ENCODE measurements at regions not wholly inside any gene's neighbourhood (a gene's known extent, or its start where the extent isn't known, plus 50 kb on each side); places are given as distances from the start of the nearest gene placed in this dataset.
A peak's percentile ranks its signal among the peaks of the same experiment; 100 is the strongest.
"Not testable (repeated sequence)": the region's sequence is repeated elsewhere in the genome, so short reads cannot be mapped to it uniquely, and the experiment has no call there.

DNA sequence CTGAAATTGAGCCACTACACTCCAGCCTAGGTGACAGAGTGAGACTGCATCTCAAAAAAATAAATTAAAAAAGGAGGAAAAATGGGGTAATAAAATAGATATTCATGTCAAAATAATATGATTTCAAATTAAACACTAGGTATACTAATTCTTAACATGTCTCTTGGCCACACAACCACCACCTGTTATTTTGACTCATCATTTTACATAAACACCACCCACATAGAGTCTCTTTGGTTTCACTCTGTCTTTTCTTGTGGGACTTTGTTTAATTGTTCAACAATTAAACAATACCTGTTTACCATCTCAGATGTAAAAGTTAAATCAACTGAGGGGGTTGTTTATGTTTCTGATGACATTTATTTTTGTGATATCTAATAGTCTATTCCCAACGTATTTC, 476.8 kb upstream of the ADGRB3 start:
- no peak for DNase-seq (ENCODE audit: low spot score)

- no peak for DNase-seq (ENCODE audit: low spot score)
These were observed 490.4 kb upstream of the ADGRB3 start for GRCh38 chr6:68144667-68145066.

GRCh38 chr6:68141190-68141589, 493.9 kb upstream of the ADGRB3 start:
- DNase-seq (ENCODE audit: low spot score), result no peak

DNA sequence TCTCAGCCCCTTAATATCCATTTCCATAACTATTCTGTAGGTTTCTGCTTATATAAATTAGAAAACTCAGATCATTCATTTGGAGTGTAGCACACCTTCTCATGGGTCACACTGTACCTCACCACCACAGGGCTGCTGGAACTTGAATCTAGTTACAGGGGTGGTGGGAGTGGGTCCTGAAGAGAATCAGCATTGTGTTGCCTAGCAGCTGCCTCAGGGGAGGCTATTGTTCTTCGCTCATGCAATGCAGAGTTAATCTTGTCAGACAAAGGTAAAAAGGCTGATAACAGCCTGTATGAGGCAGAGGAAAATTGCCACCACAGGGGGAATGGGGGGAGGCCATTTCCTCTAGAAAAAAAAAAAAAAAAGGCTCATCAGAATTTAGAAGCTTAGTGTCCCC, 496.0 kb upstream of the ADGRB3 start:
- no peak for DNase-seq (ENCODE audit: low spot score)

GRCh38 chr6:68134796-68135195, 500.3 kb upstream of the ADGRB3 start:
- peak; percentile 34 for DNase-seq (ENCODE audit: low spot score)

DNA sequence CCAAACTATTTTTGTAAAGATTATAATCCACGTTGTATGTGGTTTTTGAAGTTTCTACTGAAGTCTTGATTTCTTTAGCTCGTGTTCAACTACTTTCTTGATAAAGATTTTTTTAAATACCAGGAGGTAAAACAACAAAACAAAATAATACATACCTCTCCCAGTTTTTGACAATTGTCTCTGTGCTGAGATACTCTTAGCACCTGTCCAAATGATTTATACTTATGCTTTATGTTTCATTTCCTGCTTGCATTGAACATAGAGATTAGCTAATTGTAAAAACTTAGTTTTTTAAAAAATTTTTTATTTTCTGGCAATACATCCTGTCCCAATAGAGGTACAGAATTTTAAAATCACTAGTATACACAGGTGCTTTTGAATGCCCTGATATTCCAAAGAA, 506.9 kb upstream of the ADGRB3 start:
- DNase-seq (ENCODE audit: low spot score), result no peak

DNA sequence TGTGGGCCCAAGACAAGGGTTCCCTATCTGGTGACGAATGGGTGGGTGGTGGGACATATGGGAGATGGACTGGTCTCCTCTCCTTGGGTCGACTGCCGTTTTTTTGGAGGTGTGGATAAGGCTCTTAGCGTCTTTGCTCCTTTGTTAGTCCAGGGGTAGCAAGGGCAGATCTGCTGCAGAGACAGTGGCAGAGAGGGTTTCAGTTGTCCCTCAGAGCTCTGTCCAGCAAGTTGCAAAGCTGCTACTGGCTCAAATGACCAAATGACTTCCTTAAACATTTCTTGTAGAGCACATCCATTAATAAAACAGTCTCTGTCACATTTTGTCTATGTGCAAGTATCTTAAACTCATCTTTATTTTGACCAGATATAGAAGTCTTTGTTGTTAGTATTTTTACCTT, 508.0 kb upstream of the ADGRB3 start:
- no peak for DNase-seq (ENCODE audit: low spot score)

- DNase-seq (ENCODE audit: low spot score), result no peak
These were observed 508.9 kb upstream of the ADGRB3 start for GRCh38 chr6:68126089-68126749.

- not testable (repeated sequence) for DNase-seq (ENCODE audit: low spot score)
These were observed 512.1 kb upstream of the ADGRB3 start for GRCh38 chr6:68122975-68123374.

GRCh38 chr6:68122032-68122431, 513.0 kb upstream of the ADGRB3 start:
- DNase-seq (ENCODE audit: low spot score), result no peak

DNA sequence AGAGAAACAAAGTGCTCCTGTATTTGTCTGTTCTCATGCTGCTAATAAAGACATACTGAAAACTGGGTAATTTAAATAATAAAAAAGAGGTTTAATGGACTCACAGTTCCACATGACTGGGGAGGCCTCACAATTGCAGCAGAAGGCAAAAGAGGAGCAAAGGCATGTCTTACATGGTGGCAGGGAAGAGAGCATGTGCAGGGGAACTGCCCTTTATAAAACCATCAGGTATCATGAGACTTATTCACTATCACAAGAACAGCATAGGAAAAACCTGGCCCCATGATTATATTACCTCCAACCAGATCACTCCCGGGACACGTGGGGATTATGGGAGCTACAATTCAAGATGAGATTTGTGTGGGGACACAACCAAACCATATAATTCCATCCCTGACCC, 514.1 kb upstream of the ADGRB3 start:
- not testable (repeated sequence) for DNase-seq (ENCODE audit: low spot score)

DNA sequence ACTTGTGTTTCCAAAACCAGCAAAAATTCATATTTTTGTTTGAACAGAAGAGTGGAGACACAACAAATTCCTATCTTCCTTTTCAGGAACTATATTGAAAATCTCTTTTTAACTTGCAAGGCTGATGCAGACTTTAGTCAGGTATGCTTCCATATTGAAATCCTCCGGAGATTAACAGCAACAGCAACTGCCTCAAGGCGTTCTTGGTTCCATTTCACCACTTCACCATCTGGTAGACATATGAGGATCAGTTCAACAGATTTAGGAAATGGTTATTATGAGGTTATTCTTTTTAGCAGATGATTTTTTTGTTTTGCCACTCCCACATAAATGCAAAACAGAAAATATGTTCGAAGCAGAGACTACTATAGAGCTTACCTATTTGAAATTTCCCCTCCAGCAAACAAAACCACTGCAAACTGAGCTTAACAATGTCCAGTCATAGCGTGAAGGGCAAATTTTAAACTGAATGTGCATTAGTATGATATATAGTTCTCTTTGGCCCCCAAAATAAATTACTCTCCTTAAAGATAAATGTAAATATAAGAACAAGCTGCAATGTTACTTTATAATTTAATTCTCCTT, 520.5 kb upstream of the ADGRB3 start:
- no peak for DNase-seq (ENCODE audit: low spot score)

DNA sequence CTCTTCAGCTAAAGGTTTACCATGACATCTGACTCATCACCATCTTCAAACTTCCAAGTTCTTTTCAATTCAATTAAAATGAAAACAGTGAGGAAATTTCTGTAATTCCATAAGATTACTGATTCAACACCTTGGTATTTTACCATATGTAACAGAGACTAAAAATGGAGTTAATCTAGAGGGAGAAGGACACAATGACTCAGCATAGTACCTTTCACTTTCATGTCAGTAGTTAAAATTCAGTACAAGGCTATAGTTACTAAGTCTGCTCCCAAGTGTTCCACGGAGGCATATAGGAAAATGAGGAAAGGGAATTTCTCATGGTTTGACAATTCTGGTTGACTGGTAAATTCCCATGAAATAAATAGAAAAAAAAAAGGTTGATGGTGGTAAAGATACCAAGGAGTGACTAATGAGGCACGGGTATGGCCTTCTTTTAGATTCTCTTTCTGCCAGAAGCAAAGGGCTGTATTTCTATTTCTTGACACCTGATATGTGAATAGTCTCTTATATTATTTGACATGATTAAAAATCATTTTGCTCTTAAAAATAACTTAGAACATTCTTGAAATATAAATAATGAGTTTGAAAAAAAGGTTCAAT, 526.7 kb upstream of the ADGRB3 start:
- peak; percentile 40 for DNase-seq (ENCODE audit: low spot score)

- DNase-seq (ENCODE audit: low spot score), result no peak
These were observed 541.0 kb upstream of the ADGRB3 start for GRCh38 chr6:68094070-68094469.

DNA sequence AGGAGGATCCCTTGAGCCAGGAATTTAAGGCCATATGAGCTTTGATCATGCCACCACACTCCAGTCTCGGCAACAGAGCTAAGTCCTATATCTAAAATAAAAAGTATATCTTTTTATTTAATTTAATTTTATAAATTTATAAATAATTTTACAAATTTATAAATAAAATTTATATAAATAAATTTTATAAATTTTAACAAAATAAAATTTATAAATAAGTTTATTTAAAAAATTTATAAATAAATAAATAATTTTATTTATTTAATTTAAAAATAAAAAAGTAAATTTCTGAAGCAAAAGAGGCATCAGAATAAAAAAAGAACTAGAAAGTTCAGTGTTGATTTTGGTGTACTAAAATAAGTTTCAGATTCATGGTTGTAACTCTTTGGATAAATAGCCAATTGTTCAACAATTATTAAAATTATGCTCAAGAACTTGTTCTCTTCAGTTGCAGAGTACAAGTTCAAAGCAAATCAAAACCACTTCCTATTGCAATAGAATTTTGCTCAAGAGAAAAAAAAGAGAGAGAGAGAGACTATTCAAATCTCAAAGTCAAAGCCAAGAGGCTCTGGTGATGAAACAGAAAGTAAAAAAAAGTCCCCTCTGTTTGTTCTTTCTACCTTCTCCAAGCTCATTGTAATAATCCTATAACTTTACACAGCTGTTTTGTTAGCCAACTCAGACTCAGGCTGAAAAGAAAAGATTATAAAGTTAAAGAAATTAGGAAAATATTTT, 547.5 kb upstream of the ADGRB3 start:
- DNase-seq (ENCODE audit: low spot score), result peak; percentile 11

GRCh38 chr6:68086199-68086598, 548.9 kb upstream of the ADGRB3 start:
- no peak for DNase-seq (ENCODE audit: low spot score)

DNA sequence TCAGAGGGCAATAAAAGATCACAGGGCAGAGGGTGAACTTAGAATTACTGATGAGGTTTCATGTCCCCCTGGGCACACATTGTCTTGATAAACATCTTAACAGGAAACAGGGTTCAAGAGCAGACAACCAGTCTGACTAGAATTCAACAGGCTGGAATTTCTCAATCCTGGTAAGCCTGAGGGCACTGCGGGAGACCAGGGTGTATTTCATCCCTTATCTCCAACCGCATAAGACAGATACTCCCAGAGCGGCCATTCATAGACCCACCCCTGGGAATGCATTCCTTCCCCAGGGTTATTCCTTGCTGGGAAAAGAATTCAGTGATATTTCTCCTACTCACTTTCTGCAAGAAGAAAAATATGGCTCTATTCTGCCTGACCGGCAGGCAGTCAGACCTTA, 549.5 kb upstream of the ADGRB3 start:
- DNase-seq (ENCODE audit: low spot score), result not testable (repeated sequence)

DNA sequence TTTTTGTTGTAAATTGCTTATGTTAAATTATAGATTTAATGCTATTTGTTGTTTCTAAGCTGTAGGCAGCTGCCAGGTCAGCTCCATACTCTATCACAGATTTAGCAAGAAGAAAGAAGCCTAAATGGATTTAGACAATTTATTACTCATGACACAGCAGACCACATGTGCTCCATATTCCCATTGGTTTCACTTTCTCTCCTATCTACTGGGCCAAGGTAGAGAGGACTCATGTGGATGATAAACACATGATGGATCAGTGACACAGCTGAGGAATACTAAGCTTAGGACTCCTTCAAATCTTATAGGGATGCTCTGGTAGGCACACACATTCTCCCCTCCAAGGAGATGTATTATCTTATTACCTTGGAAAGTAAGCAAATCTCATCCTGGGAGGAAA, 553.0 kb upstream of the ADGRB3 start:
- DNase-seq (ENCODE audit: low spot score), result peak; percentile 18

- no peak for DNase-seq (ENCODE audit: low spot score)
These were observed 555.0 kb upstream of the ADGRB3 start for GRCh38 chr6:68080074-68080473.

GRCh38 chr6:68077661-68078060, 557.4 kb upstream of the ADGRB3 start:
- no peak for DNase-seq (ENCODE audit: low spot score)

DNA sequence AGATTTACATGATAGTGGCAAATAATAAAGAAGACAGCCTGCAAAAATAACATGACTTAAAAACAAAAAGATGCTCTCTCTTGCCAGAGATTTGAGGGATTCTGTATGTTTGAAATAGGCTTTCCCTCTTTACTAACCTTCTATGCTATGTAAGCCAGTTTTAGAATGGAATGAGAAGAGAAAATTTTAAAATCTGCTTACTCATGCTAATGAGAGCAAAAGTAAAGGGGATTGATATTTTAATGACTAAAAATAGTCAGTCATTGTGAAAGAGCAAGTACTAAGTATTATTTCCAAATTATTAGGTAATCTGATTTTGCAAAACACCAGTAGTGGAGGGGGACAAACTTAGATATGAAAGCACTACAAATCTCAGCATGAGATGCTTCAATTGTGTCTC, 563.3 kb upstream of the ADGRB3 start:
- no peak for DNase-seq (ENCODE audit: low spot score)

DNA sequence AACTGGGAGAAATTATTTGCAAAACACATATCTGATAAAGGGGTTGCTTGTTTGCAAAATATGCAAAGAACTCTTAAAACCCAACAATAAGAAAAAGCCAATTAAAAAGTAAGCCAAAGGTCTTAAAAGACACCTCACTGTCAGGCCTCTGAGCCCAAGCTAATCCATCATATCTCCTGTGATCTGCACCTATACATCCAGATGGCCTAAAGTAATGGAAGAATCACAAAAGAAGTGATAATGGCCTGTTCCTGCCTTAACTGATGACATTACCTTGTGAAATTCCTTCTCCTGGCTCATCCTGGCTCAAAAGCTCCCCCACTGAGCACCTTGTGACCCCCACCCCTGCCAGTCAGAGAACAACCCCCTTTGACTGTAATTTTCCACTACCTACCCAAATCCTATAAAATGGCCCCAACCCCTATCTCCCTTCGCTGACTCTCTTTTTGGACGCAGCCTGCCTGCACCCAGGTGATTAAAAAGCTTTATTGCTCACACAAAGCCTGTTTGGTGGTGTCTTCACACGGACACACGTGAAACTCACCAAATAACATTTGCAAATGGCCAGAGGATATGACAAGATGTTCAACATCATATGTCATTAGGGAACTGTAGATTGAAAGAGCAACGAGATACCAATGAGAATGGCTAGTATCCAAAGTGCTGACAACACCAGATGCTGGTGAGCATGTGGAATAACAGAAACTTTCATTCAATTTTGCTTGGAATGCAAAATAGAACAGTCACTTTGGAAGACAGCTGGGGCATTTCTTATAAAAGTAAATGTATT, 565.0 kb upstream of the ADGRB3 start:
- no peak for DNase-seq (ENCODE audit: low spot score)

Measured in H4 (cell line).